Gastroesophageal sphincter (tissue), 4 donors: ENCODE measurements at regions not wholly inside any gene's neighbourhood (a gene's known extent, or its start where the extent isn't known, plus 50 kb on each side); places are given as distances from the start of the nearest gene placed in this dataset.
A peak's percentile ranks its signal among the peaks of the same experiment; 100 is the strongest.

ENCODE experiments used
- ATAC-seq: fragments of 150-250 bp; one replicate; pipeline ENCODE4 v1.9.1; 2016; ENCODE audit warnings: mild to moderate bottlenecking, moderate library complexity
- H3K27ac ChIP-seq, 4 donors: fragments of 200-600 bp; sonication (generic) in 3 of 4; 1 replicate in 3 of 4; 2 replicates in 1 of 4; pipeline ENCODE4 v1.5.1; 2016 to 2019
- H3K27me3 ChIP-seq: fragments of 200-600 bp; sonication (generic); one replicate; pipeline ENCODE4 v1.5.1; 2019
- H3K36me3 ChIP-seq, 2 donors: fragments of 200-600 bp; sonication (generic); one replicate each; pipeline ENCODE4 v1.5.1; 2019; ENCODE audit warnings: control low read depth in 1 of 2
- H3K4me1 ChIP-seq, 3 donors: fragments of 200-600 bp; sonication (generic); 1 replicate in 2 of 3; 2 replicates in 1 of 3; pipeline ENCODE4 v1.5.1; 2016 to 2019; ENCODE audit warnings: control low read depth in 2 of 3
- H3K4me3 ChIP-seq, 2 donors: fragments of 200-600 bp; sonication (generic); one replicate each; pipeline ENCODE4 v1.5.1; 2019; ENCODE audit warnings: mild to moderate bottlenecking in 1 of 2, moderate library complexity in 1 of 2
- H3K9me3 ChIP-seq, 3 donors: fragments of 200-600 bp; sonication (generic); one replicate each; pipeline ENCODE4 v1.5.1; 2017 to 2019; ENCODE audit warnings: control low read depth in 2 of 3
- EP300 ChIP-seq: sonication (generic); formaldehyde crosslinking; IDR thresholded peaks from one replicate; pipeline ENCODE4 v1.6.1; 2017; ENCODE audit warnings: antibody characterized with exemption, mild to moderate bottlenecking
- POLR2A ChIP-seq, 2 donors: fragments of 450-650 bp; IDR thresholded peaks; one replicate each; pipeline ENCODE4 v1.6.1; 2017; ENCODE audit warnings: antibody characterized with exemption in 2 of 2, mild to moderate bottlenecking in 2 of 2, moderate library complexity in 1 of 2
- POLR2AphosphoS5 ChIP-seq: sonication (generic); formaldehyde crosslinking; IDR thresholded peaks from one replicate; pipeline ENCODE4 v1.6.1; 2017; ENCODE audit warnings: antibody characterized with exemption
- WGBS, 2 donors: methylation state at CpG; one replicate each; pipeline ENCODE4 v1.1.5; 2018; ENCODE audit warnings: low coverage in 1 of 2; 5-methylcytosine and 5-hydroxymethylcytosine counted together
- TF ChIP-seq, protein P1 (sequence below), 4 experiments: fragments of 200-600 bp in 2 of 4; fragments of 450-650 bp in 2 of 4; sonication (generic) in 1 of 4; IDR thresholded peaks; one replicate each; pipeline ENCODE4 v1.5.1; 2017 to 2019; ENCODE audit warnings: antibody characterized with exemption in 4 of 4, mild to moderate bottlenecking in 2 of 4, moderate library complexity in 2 of 4

DNA sequence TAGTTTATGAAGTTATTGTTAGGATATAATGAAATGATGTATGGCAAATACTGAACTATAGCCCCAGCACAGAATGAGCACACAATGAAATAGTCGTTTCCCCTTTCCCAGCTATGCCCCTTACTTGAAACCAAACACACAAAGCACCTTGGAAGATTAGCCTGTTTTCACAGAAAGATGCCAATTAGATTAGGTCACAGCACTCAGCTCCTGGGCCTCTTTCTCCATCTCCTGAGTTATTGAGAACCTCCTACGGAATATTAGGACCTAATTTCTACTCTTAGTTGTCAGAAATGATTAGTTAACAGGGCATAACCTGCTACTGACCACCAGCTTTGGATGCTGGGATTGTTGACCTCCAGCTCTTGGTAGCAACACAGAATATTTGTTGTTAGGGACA lies 269.4 kb upstream of the ROPN1 start:
- Histone ChIP-seq H3K9me3 (no peaks in the 10 kb centered on the region), H3K4me3 (no peak overlapping the region), H3K36me3 (no peaks in the 10 kb centered on the region), H3K27me3 (no peaks in the 10 kb centered on the region), H3K27ac (peak overlapping the region in 2 of 4 donors; percentile 46 to 60), H3K4me1 (peaks cover 7 to 65% (median 29%) of the 10 kb centered on the region in 3 donors)
- WGBS, 2 donors = 65 to 82% methylated on average over 2 of the region's 2 CpGs
- no peak for TF ChIP-seq POLR2AphosphoS5
- TF ChIP-seq POLR2A (IDR thresholded peaks at IDR 0.05) = no peak
- TF ChIP-seq, protein P1, sequence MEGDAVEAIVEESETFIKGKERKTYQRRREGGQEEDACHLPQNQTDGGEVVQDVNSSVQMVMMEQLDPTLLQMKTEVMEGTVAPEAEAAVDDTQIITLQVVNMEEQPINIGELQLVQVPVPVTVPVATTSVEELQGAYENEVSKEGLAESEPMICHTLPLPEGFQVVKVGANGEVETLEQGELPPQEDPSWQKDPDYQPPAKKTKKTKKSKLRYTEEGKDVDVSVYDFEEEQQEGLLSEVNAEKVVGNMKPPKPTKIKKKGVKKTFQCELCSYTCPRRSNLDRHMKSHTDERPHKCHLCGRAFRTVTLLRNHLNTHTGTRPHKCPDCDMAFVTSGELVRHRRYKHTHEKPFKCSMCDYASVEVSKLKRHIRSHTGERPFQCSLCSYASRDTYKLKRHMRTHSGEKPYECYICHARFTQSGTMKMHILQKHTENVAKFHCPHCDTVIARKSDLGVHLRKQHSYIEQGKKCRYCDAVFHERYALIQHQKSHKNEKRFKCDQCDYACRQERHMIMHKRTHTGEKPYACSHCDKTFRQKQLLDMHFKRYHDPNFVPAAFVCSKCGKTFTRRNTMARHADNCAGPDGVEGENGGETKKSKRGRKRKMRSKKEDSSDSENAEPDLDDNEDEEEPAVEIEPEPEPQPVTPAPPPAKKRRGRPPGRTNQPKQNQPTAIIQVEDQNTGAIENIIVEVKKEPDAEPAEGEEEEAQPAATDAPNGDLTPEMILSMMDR (IDR thresholded peaks at IDR 0.05) = no peak
- no peak for TF ChIP-seq EP300
- no peak for ATAC-seq

DNA sequence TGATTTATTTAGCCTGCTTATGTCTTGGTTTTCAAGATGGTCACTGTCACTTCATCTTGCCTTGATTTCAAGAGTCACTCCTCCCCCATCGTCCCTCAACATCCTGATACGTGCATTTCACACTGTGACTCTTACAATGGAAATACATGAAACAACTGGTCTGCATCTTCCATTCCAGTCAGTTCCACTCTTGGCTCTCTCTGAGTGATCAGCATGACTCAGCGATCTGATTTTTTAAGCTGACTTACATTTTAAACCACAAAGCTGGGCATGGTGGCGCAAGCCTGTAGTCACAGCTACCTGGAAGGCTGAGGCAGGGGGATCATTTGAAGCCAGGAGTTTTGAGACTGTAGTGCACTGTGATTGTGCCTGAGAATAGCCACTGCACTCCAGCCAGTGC lies 271.2 kb upstream of the ROPN1 start:
- 51 to 59% methylated on average over 3 of the region's 4 CpGs for WGBS, 2 donors
- H3K9me3 ChIP-seq = no peaks in the 10 kb centered on the region
- no peak overlapping the region for H3K4me3 ChIP-seq
- no peak for ATAC-seq
- H3K4me1 ChIP-seq = peaks cover 10 to 65% (median 20%) of the 10 kb centered on the region in 3 donors
- no peak overlapping the region for H3K27ac ChIP-seq
- no peaks in the 10 kb centered on the region for H3K27me3 ChIP-seq
- H3K36me3 ChIP-seq = no peaks in the 10 kb centered on the region
- TF ChIP-seq POLR2AphosphoS5 (peak; percentile 34), EP300 (no peak)

DNA sequence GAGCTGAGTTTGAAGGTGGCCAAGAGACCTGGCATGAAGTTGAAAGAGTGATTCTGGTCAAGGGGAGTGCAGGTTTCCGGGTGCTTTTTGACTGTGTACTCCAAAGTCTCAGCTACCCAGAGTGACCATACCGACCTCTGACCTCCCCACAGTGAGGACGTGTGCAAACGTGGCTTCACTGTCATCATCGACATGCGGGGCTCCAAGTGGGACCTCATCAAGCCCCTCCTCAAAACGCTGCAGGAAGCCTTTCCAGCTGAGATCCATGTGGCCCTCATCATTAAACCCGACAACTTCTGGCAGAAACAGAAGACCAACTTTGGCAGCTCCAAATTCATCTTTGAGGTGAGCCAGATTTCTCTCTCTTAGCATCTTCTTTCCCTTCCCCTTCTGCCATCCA lies 272.4 kb upstream of the ROPN1 start:
- Histone ChIP-seq H3K4me3 (no peak overlapping the region), H3K36me3 (no peaks in the 10 kb centered on the region), H3K27ac (no peak overlapping the region), H3K4me1 (peaks cover 10 to 75% (median 20%) of the 10 kb centered on the region in 3 donors), H3K27me3 (no peaks in the 10 kb centered on the region), H3K9me3 (no peaks in the 10 kb centered on the region)
- 74 to 80% methylated on average over 8 of the region's 8 CpGs for WGBS, 2 donors
- no peak for ATAC-seq
- no peak for TF ChIP-seq EP300
- TF ChIP-seq, protein P1 (IDR thresholded peaks at IDR 0.05) = no peak
- TF ChIP-seq POLR2A (IDR thresholded peaks at IDR 0.05) = no peak
- no peak for TF ChIP-seq POLR2AphosphoS5

DNA sequence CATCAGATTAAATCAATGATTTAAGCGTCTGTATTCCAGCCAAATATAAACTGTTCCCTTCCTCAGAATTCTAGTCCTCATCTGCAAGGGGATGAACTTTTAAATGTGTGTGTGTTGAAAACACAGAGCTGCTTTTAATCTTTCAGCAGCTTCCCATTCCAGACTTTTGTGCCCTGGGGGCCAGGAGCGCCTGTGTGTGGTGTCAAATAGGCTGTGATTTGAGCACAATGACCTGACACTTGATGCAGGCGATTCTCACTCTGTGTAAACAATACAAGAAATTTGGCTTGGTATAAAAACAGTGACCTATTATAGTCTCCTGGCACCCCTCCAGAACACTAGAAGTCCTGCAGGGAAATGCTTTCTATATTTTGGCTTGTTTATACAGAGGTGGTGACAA lies 274.6 kb upstream of the ROPN1 start:
- H3K36me3 ChIP-seq = no peaks in the 10 kb centered on the region
- TF ChIP-seq EP300 = no peak
- TF ChIP-seq POLR2AphosphoS5 = no peak
- TF ChIP-seq, protein P1 (IDR thresholded peaks at IDR 0.05) = no peak
- TF ChIP-seq POLR2A (IDR thresholded peaks at IDR 0.05) = no peak
- no peak overlapping the region for H3K4me3 ChIP-seq
- H3K27ac ChIP-seq = peak overlapping the region; percentile 25 to 82 (median 50)
- no peaks in the 10 kb centered on the region for H3K9me3 ChIP-seq
- H3K4me1 ChIP-seq = peaks cover 5 to 73% (median 11%) of the 10 kb centered on the region in 3 donors
- WGBS, 2 donors = 0 to 13% methylated on average over 2 to 3 of the region's 3 CpGs
- ATAC-seq = peak; percentile 14
- H3K27me3 ChIP-seq = no peaks in the 10 kb centered on the region

DNA sequence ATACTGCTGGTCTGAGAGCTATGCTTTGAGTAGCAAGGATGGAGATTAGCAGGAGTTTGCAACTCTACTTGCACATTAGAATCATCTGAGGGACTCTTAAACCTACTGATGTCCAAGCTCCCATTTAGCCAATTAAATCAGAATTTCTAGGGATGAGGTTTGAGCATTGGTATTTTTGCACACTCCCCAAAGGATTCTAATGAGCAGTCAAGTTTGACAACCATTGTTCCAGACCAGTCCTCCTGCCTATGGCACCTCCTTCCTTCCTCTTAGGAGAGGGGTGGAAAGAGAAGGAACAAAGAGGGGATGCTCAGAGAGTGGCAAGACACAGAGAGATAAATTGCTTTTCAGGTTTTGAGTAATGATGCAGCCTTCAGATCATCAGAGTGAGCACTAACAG lies 275.5 kb upstream of the ROPN1 start:
- Histone ChIP-seq H3K4me3 (no peak overlapping the region), H3K27ac (peak overlapping the region in 3 of 4 donors; percentile 34 to 82 (median 69)), H3K27me3 (no peaks in the 10 kb centered on the region), H3K4me1 (peaks cover 5 to 81% (median 11%) of the 10 kb centered on the region in 3 donors), H3K36me3 (no peaks in the 10 kb centered on the region), H3K9me3 (no peaks in the 10 kb centered on the region)
- ATAC-seq = no peak
- TF ChIP-seq, protein P1 (IDR thresholded peaks at IDR 0.05) = no peak
